ENCODE measurements at regions not wholly inside any gene's neighbourhood (a gene's known extent, or its start where the extent isn't known, plus 50 kb on each side); places are given as distances from the start of the nearest gene placed in this dataset.
"Not testable (repeated sequence)": the region's sequence is repeated elsewhere in the genome, so short reads cannot be mapped to it uniquely, and the experiment has no call there.

- TF ChIP-seq CTCF, POLR2AphosphoS5 (IDR thresholded peaks at IDR 0.05): not testable (repeated sequence)
These were observed 330.5 kb downstream of the ZNF479 start for GRCh38 chr7:56801774-56802173.

Data from upper lobe of left lung (tissue), 4 donors.